Neuronal stem cell (in vitro differentiated cells): ENCODE measurements at regions not wholly inside any gene's neighbourhood (a gene's known extent, or its start where the extent isn't known, plus 50 kb on each side); places are given as distances from the start of the nearest gene placed in this dataset.

Source experiments
- DNase-seq: peaks from one replicate; pipeline ENCODE4 v3.0.0-alpha.2; 2013; ENCODE audit warnings: low spot score
- H2AFZ ChIP-seq: one replicate; pipeline ENCODE4 v1.6.1; 2013; ENCODE audit warnings: mild to moderate bottlenecking, low read length, inconsistent platforms
- H2AK5ac ChIP-seq: 2 replicates; pipeline ENCODE4 v1.6.1; 2013; ENCODE audit warnings: low read depth, mild to moderate bottlenecking, inconsistent platforms, low read length, moderate library complexity, mixed read lengths
- H2BK120ac ChIP-seq: 2 replicates; pipeline ENCODE4 v1.6.1; 2013; ENCODE audit warnings: low read depth, mild to moderate bottlenecking, inconsistent platforms, low read length, moderate library complexity, mixed read lengths
- H2BK12ac ChIP-seq: one replicate; pipeline ENCODE4 v1.6.1; 2013; ENCODE audit warnings: low read length, inconsistent platforms
- H2BK15ac ChIP-seq: 2 replicates; pipeline ENCODE4 v1.6.1; 2013; ENCODE audit warnings: mild to moderate bottlenecking, low read length, inconsistent platforms, mixed read lengths
- H2BK5ac ChIP-seq: one replicate; pipeline ENCODE4 v1.6.1; 2013; ENCODE audit warnings: inconsistent platforms, mild to moderate bottlenecking, low read length, moderate library complexity
- H3K14ac ChIP-seq: one replicate; pipeline ENCODE4 v1.6.1; 2013; ENCODE audit warnings: low read length, inconsistent platforms
- H3K18ac ChIP-seq: 2 replicates; pipeline ENCODE4 v1.6.1; 2013; ENCODE audit warnings: low read length, inconsistent platforms
- H3K23ac ChIP-seq: 2 replicates; pipeline ENCODE4 v1.6.1; 2013; ENCODE audit warnings: low read depth, mild to moderate bottlenecking, mixed read lengths, low read length, inconsistent platforms; ENCODE audit not compliant: poor library complexity
- H3K27ac ChIP-seq: replicated peaks from 3 replicates; pipeline ENCODE4 v1.5.1; 2013; ENCODE audit warnings: low read length, inconsistent platforms
- H3K27me3 ChIP-seq, 3 experiments: 2 replicates each; pipeline ENCODE4 v1.6.1; 2013; ENCODE audit warnings: low read length in 3 of 3, mild to moderate bottlenecking in 2 of 3, inconsistent platforms in 1 of 3, low read depth in 1 of 3, mixed read lengths in 1 of 3, moderate library complexity in 1 of 3; ENCODE audit not compliant: control insufficient read depth in 3 of 3, insufficient read depth in 3 of 3
- H3K36me3 ChIP-seq, 2 donors: replicated peaks in 1 of 2; 2 replicates each; pipeline ENCODE4 v1.6.1; 2013; ENCODE audit warnings: low read length in 2 of 2; ENCODE audit not compliant: control insufficient read depth in 2 of 2, insufficient read depth in 2 of 2
- H3K4ac ChIP-seq: 2 replicates; pipeline ENCODE4 v1.6.1; 2013; ENCODE audit warnings: inconsistent platforms, mild to moderate bottlenecking, low read length, moderate library complexity
- H3K4me1 ChIP-seq, 2 donors: 1 replicate in 1 of 2; 2 replicates in 1 of 2; pipeline ENCODE4 v1.6.1; 2013; ENCODE audit warnings: low read length in 2 of 2, low read depth in 1 of 2; ENCODE audit not compliant: control insufficient read depth in 2 of 2, insufficient read depth in 1 of 2
- H3K4me2 ChIP-seq: one replicate; pipeline ENCODE4 v1.6.1; 2013; ENCODE audit warnings: mild to moderate bottlenecking, low read length, inconsistent platforms; ENCODE audit not compliant: insufficient read depth, poor library complexity, severe bottlenecking
- H3K4me3 ChIP-seq, 2 donors: 2 replicates each; pipeline ENCODE4 v1.5.1; 2013; ENCODE audit warnings: low read length in 2 of 2, mild to moderate bottlenecking in 2 of 2, inconsistent platforms in 1 of 2, moderate library complexity in 1 of 2
- H3K79me1 ChIP-seq: one replicate; pipeline ENCODE4 v1.6.1; 2013; ENCODE audit warnings: low read depth, mild to moderate bottlenecking, inconsistent platforms, low read length, moderate library complexity
- H3K9ac ChIP-seq: one replicate; pipeline ENCODE4 v1.6.1; 2013; ENCODE audit warnings: mild to moderate bottlenecking, low read depth, low read length, inconsistent platforms; ENCODE audit not compliant: poor library complexity
- H3K9me3 ChIP-seq, 2 donors: replicated peaks in 1 of 2; 2 replicates each; pipeline versions ENCODE3 to v1.6.1; 2013; ENCODE audit warnings: low read length in 2 of 2, mild to moderate bottlenecking in 2 of 2, inconsistent platforms in 1 of 2, low read depth in 1 of 2, mixed read lengths in 1 of 2, moderate library complexity in 1 of 2; ENCODE audit not compliant: control insufficient read depth in 2 of 2, insufficient read depth in 1 of 2
- H4K8ac ChIP-seq: one replicate; pipeline ENCODE4 v1.6.1; 2013; ENCODE audit warnings: low read depth, mild to moderate bottlenecking, inconsistent platforms, low read length, moderate library complexity
- H4K91ac ChIP-seq: one replicate; pipeline ENCODE4 v1.6.1; 2013; ENCODE audit warnings: low read length, low read depth, mild to moderate bottlenecking, inconsistent platforms; ENCODE audit not compliant: poor library complexity
- whole genome bisulfite sequencing, 2 donors: extraction: QIAGEN DNeasy Blood & Tissue Kit; methylation state at CpG; one replicate each; pipeline ENCODE4 v1.1.7; 2013; ENCODE audit warnings: missing lambda C conversion rate in 2 of 2, mixed read lengths in 1 of 2; ENCODE audit not compliant: insufficient read length in 2 of 2, insufficient replicate concordance in 1 of 2; ENCODE audit errors: extremely low coverage in 2 of 2; 5-methylcytosine and 5-hydroxymethylcytosine counted together

GRCh38 chr5:144703776-144704175 lies 533.1 kb downstream of the KCTD16 start:
- H3K27me3 ChIP-seq: no peaks in the 10 kb centered on the region
- no peaks in the 10 kb centered on the region for H3K36me3 ChIP-seq
- H2BK12ac ChIP-seq: no peak overlapping the region
- no peaks in the 10 kb centered on the region for H3K79me1 ChIP-seq
- no peak overlapping the region for H2BK15ac ChIP-seq
- no peak overlapping the region for H3K27ac ChIP-seq
- WGBS, 2 donors: no CpG with 5 or more reads among the region's 1 CpG
- H2BK5ac ChIP-seq: no peak overlapping the region
- no peak overlapping the region for H3K14ac ChIP-seq
- H2BK120ac ChIP-seq: no peak overlapping the region
- H4K91ac ChIP-seq: no peak overlapping the region
- H2AFZ ChIP-seq: no peak overlapping the region
- H3K18ac ChIP-seq: no peak overlapping the region
- no peak overlapping the region for H3K23ac ChIP-seq
- no peak overlapping the region for H3K4ac ChIP-seq
- H3K9ac ChIP-seq: no peak overlapping the region
- no peaks in the 10 kb centered on the region for H3K9me3 ChIP-seq
- DNase-seq: no peak
- no peak overlapping the region for H3K4me3 ChIP-seq
- no peak overlapping the region for H2AK5ac ChIP-seq
- H3K4me1 ChIP-seq: no peaks in the 10 kb centered on the region
- H3K4me2 ChIP-seq: no peak overlapping the region
- H4K8ac ChIP-seq: no peak overlapping the region

- Histone ChIP-seq H4K91ac (no peak overlapping the region), H2BK120ac (no peak overlapping the region), H3K79me1 (no peaks in the 10 kb centered on the region), H4K8ac (no peak overlapping the region), H2BK15ac (no peak overlapping the region), H2AK5ac (no peak overlapping the region), H3K18ac (no peak overlapping the region), H3K23ac (no peak overlapping the region), H2AFZ (no peak overlapping the region), H3K36me3 (no peaks in the 10 kb centered on the region), H3K9ac (no peak overlapping the region), H3K14ac (no peak overlapping the region), H3K27ac (no peak overlapping the region), H3K4ac (no peak overlapping the region), H3K4me1 (peaks cover 0 to 5% of the 10 kb centered on the region in 2 donors), H2BK5ac (no peak overlapping the region), H3K4me2 (no peak overlapping the region), H3K27me3 (no peaks in the 10 kb centered on the region), H2BK12ac (no peak overlapping the region), H3K9me3 (no peaks in the 10 kb centered on the region), H3K4me3 (no peak overlapping the region)
- no peak for DNase-seq
- no CpG with 5 or more reads among the region's 2 CpGs for WGBS, 2 donors
Observed at GRCh38 chr5:144698484-144698883, 527.8 kb downstream of the KCTD16 start.

DNA sequence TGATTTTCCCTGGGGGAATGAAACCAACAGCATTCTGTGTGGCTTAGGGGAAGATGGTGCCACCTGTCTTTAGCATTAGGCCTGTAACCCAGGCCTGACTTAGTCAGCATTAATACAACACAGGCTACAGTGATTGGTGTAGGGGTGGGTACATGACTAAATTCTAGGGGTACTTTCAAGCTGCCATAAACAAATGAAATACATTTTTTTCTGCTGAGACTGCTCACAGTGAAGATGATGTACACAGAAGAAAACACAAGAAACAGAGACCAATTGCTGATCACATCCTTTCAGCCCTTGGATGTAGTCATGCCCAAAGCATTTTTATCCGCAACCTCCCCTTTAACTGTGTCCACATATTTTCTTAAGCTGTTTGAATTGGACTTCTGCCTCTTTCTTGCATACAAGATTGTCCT lies 527.2 kb downstream of the KCTD16 start:
- H3K9ac ChIP-seq: no peak overlapping the region
- no peak overlapping the region for H4K8ac ChIP-seq
- no peak overlapping the region for H3K4me3 ChIP-seq
- no peak overlapping the region for H3K27ac ChIP-seq
- H3K14ac ChIP-seq: no peak overlapping the region
- no peak overlapping the region for H2AFZ ChIP-seq
- H2BK120ac ChIP-seq: no peak overlapping the region
- DNase-seq: no peak
- no peak overlapping the region for H3K23ac ChIP-seq
- no peak overlapping the region for H3K4me2 ChIP-seq
- H2AK5ac ChIP-seq: no peak overlapping the region
- H2BK15ac ChIP-seq: no peak overlapping the region
- no peaks in the 10 kb centered on the region for H3K9me3 ChIP-seq
- H3K4me1 ChIP-seq: peaks cover 0 to 5% of the 10 kb centered on the region in 2 donors
- H3K4ac ChIP-seq: no peak overlapping the region
- no peak overlapping the region for H2BK12ac ChIP-seq
- no peak overlapping the region for H4K91ac ChIP-seq
- no CpG with 5 or more reads among the region's 1 CpG for WGBS, 2 donors
- no peaks in the 10 kb centered on the region for H3K27me3 ChIP-seq
- H3K18ac ChIP-seq: no peak overlapping the region
- H3K36me3 ChIP-seq: no peaks in the 10 kb centered on the region
- H3K79me1 ChIP-seq: no peaks in the 10 kb centered on the region
- no peak overlapping the region for H2BK5ac ChIP-seq

DNA sequence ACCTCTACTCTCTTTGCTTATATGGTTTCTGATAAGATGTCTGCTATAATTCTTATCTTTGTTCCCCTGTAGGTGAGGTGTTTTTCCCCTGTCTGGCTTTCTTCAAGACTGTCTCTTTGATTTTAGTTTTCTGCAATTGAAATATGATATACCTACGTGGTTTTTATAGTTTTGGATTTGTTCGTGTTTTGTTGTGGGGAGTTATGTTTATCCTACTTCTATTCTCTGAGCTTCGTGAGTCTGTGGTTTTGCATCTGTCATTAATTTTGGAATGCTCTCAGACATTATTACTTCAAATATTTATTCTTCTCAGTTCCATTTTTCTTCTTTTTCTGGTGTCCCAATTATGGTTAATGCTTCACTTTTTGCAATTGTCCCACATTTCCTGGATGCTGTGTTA lies 521.3 kb downstream of the KCTD16 start:
- no peak overlapping the region for H3K14ac ChIP-seq
- no peak overlapping the region for H4K8ac ChIP-seq
- no peak overlapping the region for H3K23ac ChIP-seq
- no peak overlapping the region for H2AFZ ChIP-seq
- H3K4ac ChIP-seq: no peak overlapping the region
- no peaks in the 10 kb centered on the region for H3K27me3 ChIP-seq
- H3K27ac ChIP-seq: no peak overlapping the region
- H2BK15ac ChIP-seq: no peak overlapping the region
- no peak overlapping the region for H3K18ac ChIP-seq
- no peak overlapping the region for H2BK120ac ChIP-seq
- no peak for DNase-seq
- no peak overlapping the region for H4K91ac ChIP-seq
- no peak overlapping the region for H2BK12ac ChIP-seq
- no peaks in the 10 kb centered on the region for H3K79me1 ChIP-seq
- no peak overlapping the region for H2AK5ac ChIP-seq
- no peak overlapping the region for H3K9ac ChIP-seq
- H3K4me2 ChIP-seq: no peak overlapping the region
- H3K4me1 ChIP-seq: no peaks in the 10 kb centered on the region
- H3K4me3 ChIP-seq: no peak overlapping the region
- WGBS, 2 donors: no CpG with 5 or more reads among the region's 3 CpGs
- H2BK5ac ChIP-seq: no peak overlapping the region
- no peaks in the 10 kb centered on the region for H3K36me3 ChIP-seq
- no peaks in the 10 kb centered on the region for H3K9me3 ChIP-seq
